ENCODE measurements at regions not wholly inside any gene's neighbourhood (a gene's known extent, or its start where the extent isn't known, plus 50 kb on each side); places are given as distances from the start of the nearest gene placed in this dataset.

DNA sequence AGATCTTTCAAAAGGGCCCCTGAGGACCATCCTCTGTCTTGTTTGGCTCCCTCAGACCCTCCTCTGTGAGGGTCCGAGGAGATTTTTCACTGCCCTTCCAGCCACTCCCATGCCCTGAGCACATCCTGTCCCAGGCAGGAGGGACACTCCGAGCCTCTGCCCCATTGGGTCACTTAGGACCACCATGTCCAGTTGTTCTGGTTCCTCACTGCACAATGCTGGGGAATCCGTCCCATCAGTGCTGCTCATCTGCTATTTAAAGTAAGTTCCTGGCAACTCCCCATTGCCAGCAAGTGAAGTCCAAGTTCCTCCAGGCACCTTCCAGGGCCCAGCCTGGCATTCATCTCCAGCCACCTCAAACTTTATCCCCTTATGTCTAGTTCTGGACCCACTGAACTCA lies 117.5 kb upstream of the GRIK3 start:
- POLR2A ChIA-PET, result no interaction called here
- no peak for DNase-seq (ENCODE audit: low read depth, low spot score)
- H3K4me3 ChIP-seq (ENCODE audit: low read depth, low read length), result no peak overlapping the region
- TF ChIP-seq, protein P1, sequence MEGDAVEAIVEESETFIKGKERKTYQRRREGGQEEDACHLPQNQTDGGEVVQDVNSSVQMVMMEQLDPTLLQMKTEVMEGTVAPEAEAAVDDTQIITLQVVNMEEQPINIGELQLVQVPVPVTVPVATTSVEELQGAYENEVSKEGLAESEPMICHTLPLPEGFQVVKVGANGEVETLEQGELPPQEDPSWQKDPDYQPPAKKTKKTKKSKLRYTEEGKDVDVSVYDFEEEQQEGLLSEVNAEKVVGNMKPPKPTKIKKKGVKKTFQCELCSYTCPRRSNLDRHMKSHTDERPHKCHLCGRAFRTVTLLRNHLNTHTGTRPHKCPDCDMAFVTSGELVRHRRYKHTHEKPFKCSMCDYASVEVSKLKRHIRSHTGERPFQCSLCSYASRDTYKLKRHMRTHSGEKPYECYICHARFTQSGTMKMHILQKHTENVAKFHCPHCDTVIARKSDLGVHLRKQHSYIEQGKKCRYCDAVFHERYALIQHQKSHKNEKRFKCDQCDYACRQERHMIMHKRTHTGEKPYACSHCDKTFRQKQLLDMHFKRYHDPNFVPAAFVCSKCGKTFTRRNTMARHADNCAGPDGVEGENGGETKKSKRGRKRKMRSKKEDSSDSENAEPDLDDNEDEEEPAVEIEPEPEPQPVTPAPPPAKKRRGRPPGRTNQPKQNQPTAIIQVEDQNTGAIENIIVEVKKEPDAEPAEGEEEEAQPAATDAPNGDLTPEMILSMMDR (IDR thresholded peaks at IDR 0.05; ENCODE audit: insufficient read depth, low read length, missing control alignments), result no peak
- CTCF ChIA-PET, result no interaction called here

- DNase-seq (ENCODE audit: low read depth, low spot score), result no peak
- no peak overlapping the region for H3K4me3 ChIP-seq (ENCODE audit: low read depth, low read length)
- ChIA-PET POLR2A (no interaction called here), CTCF (no interaction called here)
- TF ChIP-seq, protein P1 (IDR thresholded peaks at IDR 0.05; ENCODE audit: insufficient read depth, low read length, missing control alignments), result no peak
These were observed 118.2 kb upstream of the GRIK3 start for GRCh38 chr1:37152491-37152890.

DNA sequence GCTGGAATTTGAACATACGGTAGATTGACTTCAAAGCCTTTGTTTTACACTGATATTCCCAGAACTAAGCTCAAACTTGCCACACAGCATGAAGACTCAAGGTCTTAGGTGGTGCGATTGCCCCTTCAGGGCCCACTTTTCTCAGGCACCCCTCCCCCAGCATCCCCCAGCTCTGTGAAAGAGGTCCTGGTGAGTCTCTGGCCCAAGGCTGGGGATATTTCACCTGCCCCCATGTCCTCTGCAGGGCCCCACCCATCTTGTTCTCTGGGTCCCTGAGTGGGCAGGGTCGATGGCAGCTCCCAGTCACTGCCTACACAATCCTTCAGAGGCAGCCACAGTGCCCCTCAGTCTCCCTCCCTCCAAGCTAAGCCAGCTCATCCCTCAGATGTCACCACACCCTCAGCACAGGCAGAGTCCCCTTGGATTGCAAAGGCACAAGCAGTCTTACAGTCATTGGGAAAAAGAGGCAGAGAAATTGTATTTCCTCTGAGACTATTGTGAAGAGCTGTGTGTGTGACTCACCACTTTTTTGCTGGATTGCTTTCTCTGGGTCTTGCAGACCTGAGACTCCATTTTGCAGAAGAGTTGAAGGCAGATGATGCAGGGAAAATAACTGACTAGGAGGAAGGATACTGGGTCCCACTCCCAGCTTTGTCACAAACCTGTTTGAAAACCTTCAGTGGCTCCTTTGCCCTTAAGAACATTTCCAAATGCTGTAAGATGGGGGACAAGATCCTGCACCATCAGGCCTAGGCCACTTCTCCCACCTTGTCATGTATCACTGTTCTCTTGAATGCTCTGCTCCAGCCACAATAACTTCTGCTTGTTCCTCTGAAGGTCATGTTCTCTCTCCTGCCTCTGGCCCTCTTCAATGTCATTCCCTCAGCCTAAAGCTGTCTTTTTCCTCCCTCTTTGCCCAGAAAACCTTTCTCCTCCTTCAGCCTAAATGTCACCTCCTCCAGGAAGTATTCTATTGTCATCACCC lies 119.1 kb upstream of the GRIK3 start:
- no peak overlapping the region for H3K4me3 ChIP-seq (ENCODE audit: low read depth, low read length)
- TF ChIP-seq, protein P1 (IDR thresholded peaks at IDR 0.05; ENCODE audit: insufficient read depth, low read length, missing control alignments), result no peak
- ChIA-PET CTCF (no interaction called here), POLR2A (no interaction called here)
- no peak for DNase-seq (ENCODE audit: low read depth, low spot score)

- ChIA-PET POLR2A (no interaction called here), CTCF (no interaction called here)
- DNase-seq (ENCODE audit: low read depth, low spot score), result no peak
- TF ChIP-seq, protein P1 (IDR thresholded peaks at IDR 0.05; ENCODE audit: insufficient read depth, low read length, missing control alignments), result no peak
- H3K4me3 ChIP-seq (ENCODE audit: low read depth, low read length), result no peak overlapping the region
These were observed 122.3 kb upstream of the GRIK3 start for GRCh38 chr1:37156646-37157045.

- no peak for DNase-seq (ENCODE audit: low read depth, low spot score)
- H3K4me3 ChIP-seq (ENCODE audit: low read depth, low read length), result no peak overlapping the region
- CTCF ChIA-PET, result no interaction called here
- TF ChIP-seq, protein P1 (IDR thresholded peaks at IDR 0.05; ENCODE audit: insufficient read depth, low read length, missing control alignments), result no peak
- POLR2A ChIA-PET, result no interaction called here
These were observed 123.3 kb upstream of the GRIK3 start for GRCh38 chr1:37157634-37158033.

- TF ChIP-seq, protein P1 (IDR thresholded peaks at IDR 0.05; ENCODE audit: insufficient read depth, low read length, missing control alignments), result no peak
- DNase-seq (ENCODE audit: low read depth, low spot score), result no peak
- CTCF ChIA-PET, result no interaction called here
- H3K4me3 ChIP-seq (ENCODE audit: low read depth, low read length), result no peak overlapping the region
- POLR2A ChIA-PET, result no interaction called here
These were observed 123.9 kb upstream of the GRIK3 start for GRCh38 chr1:37158113-37158749.
